IPS-18a (cell line): ENCODE measurements at regions not wholly inside any gene's neighbourhood (a gene's known extent, or its start where the extent isn't known, plus 50 kb on each side); places are given as distances from the start of the nearest gene placed in this dataset.

ENCODE experiments used
- H3K27ac ChIP-seq: one replicate; pipeline ENCODE4 v1.5.1; 2013; ENCODE audit warnings: low read length
- H3K27me3 ChIP-seq: one replicate; pipeline ENCODE4 v1.6.1; 2013; ENCODE audit warnings: mild to moderate bottlenecking, low read length; ENCODE audit not compliant: control insufficient read depth, insufficient read depth
- H3K36me3 ChIP-seq: one replicate; pipeline ENCODE4 v1.6.1; 2013; ENCODE audit warnings: low read depth, low read length; ENCODE audit not compliant: control insufficient read depth
- H3K4me1 ChIP-seq: one replicate; pipeline ENCODE4 v1.6.1; 2013; ENCODE audit warnings: low read depth, low read length; ENCODE audit not compliant: control insufficient read depth
- H3K4me3 ChIP-seq: one replicate; pipeline ENCODE4 v1.5.1; 2013; ENCODE audit warnings: low read length
- H3K9ac ChIP-seq: one replicate; pipeline ENCODE4 v1.6.1; 2013; ENCODE audit warnings: mild to moderate bottlenecking, low read length, moderate library complexity
- H3K9me3 ChIP-seq: one replicate; pipeline ENCODE4 v1.6.1; 2013; ENCODE audit warnings: low read depth, low read length; ENCODE audit not compliant: control insufficient read depth

DNA sequence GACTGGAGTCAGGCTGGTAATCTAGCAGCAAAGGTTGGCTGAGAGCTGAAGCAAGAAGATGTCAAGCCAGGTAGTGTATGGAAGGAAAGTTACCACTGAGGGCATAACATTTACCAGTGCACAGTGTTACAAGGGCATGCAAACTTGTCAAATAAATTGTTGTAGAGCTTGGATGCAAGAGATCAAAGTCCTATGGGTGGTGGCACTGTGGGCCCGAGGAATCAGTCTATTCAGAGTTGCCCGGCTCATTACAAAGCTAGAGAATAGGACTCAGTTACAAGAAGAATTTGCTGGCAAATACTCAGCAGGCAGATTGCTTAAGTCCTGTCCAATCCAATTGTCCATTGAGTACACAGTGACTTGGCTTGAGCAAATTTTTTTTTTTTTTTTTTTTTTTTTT lies 2043.8 kb downstream of the ARAP2 start:
- Histone ChIP-seq H3K9ac (no peak overlapping the region), H3K4me1 (peaks cover 3% of the 10 kb centered on the region), H3K27me3 (no peaks in the 10 kb centered on the region), H3K36me3 (no peaks in the 10 kb centered on the region), H3K9me3 (no peaks in the 10 kb centered on the region), H3K27ac (no peak overlapping the region), H3K4me3 (no peak overlapping the region)

DNA sequence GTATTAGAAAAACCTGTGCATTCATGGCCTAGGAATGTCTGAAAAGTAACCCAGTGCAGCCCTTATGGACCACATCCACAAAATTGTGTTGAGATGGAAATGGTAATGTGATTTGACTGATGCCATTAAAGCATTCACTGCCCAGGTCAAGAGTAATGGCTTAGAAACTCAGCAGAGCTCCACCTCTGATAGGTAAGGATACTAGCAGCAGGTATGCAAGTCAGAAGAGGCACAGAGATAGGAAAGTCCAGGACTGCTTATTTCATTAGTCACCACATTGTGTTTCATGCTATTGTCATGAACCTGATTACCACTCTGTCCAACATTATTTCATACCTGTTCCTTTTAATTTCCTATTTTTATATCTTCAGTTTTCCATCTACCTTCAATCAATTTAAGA lies 2042.2 kb downstream of the ARAP2 start:
- H3K9me3 ChIP-seq = no peaks in the 10 kb centered on the region
- H3K27me3 ChIP-seq = no peaks in the 10 kb centered on the region
- no peak overlapping the region for H3K4me3 ChIP-seq
- H3K4me1 ChIP-seq = peaks cover 3% of the 10 kb centered on the region
- no peaks in the 10 kb centered on the region for H3K36me3 ChIP-seq
- H3K9ac ChIP-seq = no peak overlapping the region
- no peak overlapping the region for H3K27ac ChIP-seq

- Histone ChIP-seq H3K36me3 (no peaks in the 10 kb centered on the region), H3K9me3 (no peaks in the 10 kb centered on the region), H3K9ac (no peak overlapping the region), H3K4me3 (no peak overlapping the region), H3K27me3 (no peaks in the 10 kb centered on the region), H3K27ac (no peak overlapping the region), H3K4me1 (no peaks in the 10 kb centered on the region)
Measured at GRCh38 chr4:34220601-34221000, 2023.7 kb downstream of the ARAP2 start.

DNA sequence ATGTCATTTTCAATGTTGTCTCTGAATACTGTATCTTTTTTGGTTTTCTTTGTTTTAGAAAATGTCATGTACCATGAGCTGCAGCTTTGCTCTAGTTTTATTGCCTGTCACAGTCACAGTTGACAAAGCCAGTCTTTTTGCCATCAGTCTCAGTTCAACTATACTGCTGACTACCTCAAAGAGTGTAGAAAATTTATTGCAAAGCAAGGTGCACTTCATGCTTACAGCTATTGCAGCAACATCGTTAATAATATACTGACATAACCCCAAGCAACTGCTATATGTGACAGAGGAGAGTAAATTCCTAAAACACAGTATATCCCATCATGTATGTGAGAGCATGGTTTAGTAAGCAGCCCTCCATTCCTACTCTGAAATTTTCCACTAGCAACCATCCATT lies 2022.3 kb downstream of the ARAP2 start:
- Histone ChIP-seq H3K9me3 (no peaks in the 10 kb centered on the region), H3K27ac (no peak overlapping the region), H3K4me3 (no peak overlapping the region), H3K4me1 (no peaks in the 10 kb centered on the region), H3K36me3 (no peaks in the 10 kb centered on the region), H3K27me3 (no peaks in the 10 kb centered on the region), H3K9ac (no peak overlapping the region)

DNA sequence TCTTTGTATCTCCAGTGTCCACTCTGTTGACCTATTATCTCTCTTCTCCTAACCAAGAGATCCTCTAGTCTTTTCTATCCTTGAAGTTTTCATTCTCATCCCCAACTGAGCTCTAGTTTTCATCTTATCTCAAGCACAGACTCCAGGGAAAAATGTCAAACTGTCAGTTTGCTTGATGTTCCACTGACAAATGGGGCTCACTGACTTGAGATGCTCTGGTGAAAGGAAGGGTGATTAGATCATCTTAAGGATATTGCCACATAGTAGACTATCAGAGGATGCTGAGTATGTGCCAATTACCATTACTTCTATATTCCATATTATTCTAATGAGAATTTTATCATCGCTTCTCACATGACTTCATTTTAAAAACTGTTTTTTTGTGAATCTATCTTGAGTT lies 2008.2 kb downstream of the ARAP2 start:
- H3K27me3 ChIP-seq = no peaks in the 10 kb centered on the region
- H3K9me3 ChIP-seq = no peaks in the 10 kb centered on the region
- H3K27ac ChIP-seq = no peak overlapping the region
- no peaks in the 10 kb centered on the region for H3K4me1 ChIP-seq
- no peak overlapping the region for H3K9ac ChIP-seq
- H3K4me3 ChIP-seq = no peak overlapping the region
- H3K36me3 ChIP-seq = no peaks in the 10 kb centered on the region

DNA sequence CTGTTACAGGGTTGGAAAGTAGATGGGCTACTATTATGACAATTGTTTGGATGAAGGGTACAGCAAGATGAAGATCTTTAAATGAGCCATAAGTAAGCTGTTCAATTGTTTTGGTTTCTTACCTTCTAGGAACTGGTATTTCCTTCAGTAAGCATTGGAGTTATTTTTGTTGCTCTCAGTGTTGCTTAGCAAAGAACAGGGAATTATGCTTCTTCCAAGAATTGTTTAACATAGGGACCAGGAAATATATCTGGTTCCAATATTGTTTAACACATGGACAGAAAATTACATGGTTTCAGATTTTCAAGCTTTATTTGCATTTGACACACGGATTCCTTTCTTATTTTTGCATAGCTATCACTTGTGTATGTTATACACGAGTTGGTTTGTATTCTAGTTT lies 1999.0 kb downstream of the ARAP2 start:
- H3K4me3 ChIP-seq = no peak overlapping the region
- no peak overlapping the region for H3K27ac ChIP-seq
- H3K9me3 ChIP-seq = no peaks in the 10 kb centered on the region
- no peak overlapping the region for H3K9ac ChIP-seq
- H3K27me3 ChIP-seq = no peaks in the 10 kb centered on the region
- no peaks in the 10 kb centered on the region for H3K36me3 ChIP-seq
- H3K4me1 ChIP-seq = no peaks in the 10 kb centered on the region

- H3K36me3 ChIP-seq = no peaks in the 10 kb centered on the region
- H3K27me3 ChIP-seq = no peaks in the 10 kb centered on the region
- H3K4me1 ChIP-seq = no peaks in the 10 kb centered on the region
- no peak overlapping the region for H3K9ac ChIP-seq
- no peak overlapping the region for H3K27ac ChIP-seq
- H3K9me3 ChIP-seq = no peaks in the 10 kb centered on the region
- H3K4me3 ChIP-seq = no peak overlapping the region
Measured at GRCh38 chr4:34250562-34250961, 1993.8 kb downstream of the ARAP2 start.

DNA sequence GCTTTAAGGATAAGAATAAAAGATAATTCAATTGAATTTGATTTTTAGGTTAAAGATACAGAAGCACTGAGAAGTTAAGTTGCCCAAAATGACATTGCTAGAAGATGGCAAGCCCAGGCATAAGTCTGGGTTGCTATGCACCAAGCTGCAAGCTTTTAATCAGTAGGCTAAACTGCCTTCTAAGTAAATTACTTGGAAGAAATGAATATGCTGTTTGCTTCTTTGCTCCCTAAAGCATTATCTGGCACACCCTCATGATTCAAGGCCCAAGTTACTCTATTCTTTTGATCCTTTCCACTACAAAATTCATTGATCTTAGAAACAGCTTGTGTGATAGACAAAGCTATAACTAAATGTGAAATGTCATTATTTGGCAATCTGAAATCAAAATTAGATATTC lies 1991.1 kb downstream of the ARAP2 start:
- Histone ChIP-seq H3K36me3 (no peaks in the 10 kb centered on the region), H3K9me3 (no peaks in the 10 kb centered on the region), H3K27me3 (no peaks in the 10 kb centered on the region), H3K4me1 (no peaks in the 10 kb centered on the region), H3K27ac (no peak overlapping the region), H3K9ac (no peak overlapping the region), H3K4me3 (no peak overlapping the region)

DNA sequence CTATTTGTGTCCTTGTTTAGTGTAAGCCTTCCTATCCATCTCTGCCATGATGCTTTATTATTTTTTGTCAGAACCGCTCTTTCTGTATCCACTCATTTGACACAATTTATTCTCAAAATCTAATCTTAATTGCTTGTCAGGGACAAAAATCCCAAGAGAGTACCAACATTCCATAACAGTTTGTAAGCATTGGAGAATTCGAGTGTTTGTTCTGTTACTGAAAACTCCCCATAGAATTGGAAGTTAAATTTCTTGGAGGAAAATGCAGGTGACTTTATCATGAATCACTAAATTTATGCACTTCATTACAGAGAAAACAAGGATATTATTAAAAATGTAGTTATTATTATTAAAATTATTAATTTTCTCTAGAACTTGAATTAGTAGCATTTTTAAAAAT lies 1986.1 kb downstream of the ARAP2 start:
- no peak overlapping the region for H3K4me3 ChIP-seq
- H3K27me3 ChIP-seq = no peaks in the 10 kb centered on the region
- H3K9ac ChIP-seq = no peak overlapping the region
- no peaks in the 10 kb centered on the region for H3K4me1 ChIP-seq
- no peak overlapping the region for H3K27ac ChIP-seq
- no peaks in the 10 kb centered on the region for H3K9me3 ChIP-seq
- H3K36me3 ChIP-seq = no peaks in the 10 kb centered on the region

- no peaks in the 10 kb centered on the region for H3K4me1 ChIP-seq
- no peak overlapping the region for H3K27ac ChIP-seq
- H3K36me3 ChIP-seq = no peaks in the 10 kb centered on the region
- no peak overlapping the region for H3K4me3 ChIP-seq
- no peaks in the 10 kb centered on the region for H3K27me3 ChIP-seq
- H3K9me3 ChIP-seq = no peaks in the 10 kb centered on the region
- no peak overlapping the region for H3K9ac ChIP-seq
Measured at GRCh38 chr4:34261799-34262314, 1982.5 kb downstream of the ARAP2 start.

DNA sequence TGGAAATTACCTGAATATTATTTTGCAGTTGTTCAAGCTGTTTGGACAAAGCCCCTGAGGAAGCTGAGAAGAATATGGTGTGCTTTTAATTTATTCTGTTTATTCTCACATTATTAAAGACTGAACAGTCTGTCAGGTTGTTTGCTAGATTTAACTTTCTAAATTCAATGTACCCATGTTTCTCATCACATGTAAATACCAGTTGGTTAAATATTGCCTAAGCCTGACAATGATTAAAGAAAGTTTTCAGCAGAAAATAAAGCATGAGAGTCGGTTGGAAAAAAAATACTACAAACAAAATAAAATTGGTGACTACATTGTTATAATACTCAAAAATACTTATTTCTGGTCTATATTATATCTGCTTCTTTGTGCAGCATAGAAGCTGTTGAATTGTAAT lies 1974.7 kb downstream of the ARAP2 start:
- Histone ChIP-seq H3K4me1 (no peaks in the 10 kb centered on the region), H3K27ac (no peak overlapping the region), H3K27me3 (no peaks in the 10 kb centered on the region), H3K9ac (no peak overlapping the region), H3K36me3 (no peaks in the 10 kb centered on the region), H3K9me3 (no peaks in the 10 kb centered on the region), H3K4me3 (no peak overlapping the region)

GRCh38 chr4:34271479-34272355 lies 1972.6 kb downstream of the ARAP2 start:
- Histone ChIP-seq H3K4me3 (no peak overlapping the region), H3K27me3 (no peaks in the 10 kb centered on the region), H3K9me3 (no peaks in the 10 kb centered on the region), H3K4me1 (no peaks in the 10 kb centered on the region), H3K27ac (no peak overlapping the region), H3K9ac (no peak overlapping the region), H3K36me3 (no peaks in the 10 kb centered on the region)
